ENCODE measurements at regions not wholly inside any gene's neighbourhood (a gene's known extent, or its start where the extent isn't known, plus 50 kb on each side); places are given as distances from the start of the nearest gene placed in this dataset.

GRCh38 chr1:166627558-166627957, 211.7 kb upstream of the POGK start:
- TF ChIP-seq, protein P1, sequence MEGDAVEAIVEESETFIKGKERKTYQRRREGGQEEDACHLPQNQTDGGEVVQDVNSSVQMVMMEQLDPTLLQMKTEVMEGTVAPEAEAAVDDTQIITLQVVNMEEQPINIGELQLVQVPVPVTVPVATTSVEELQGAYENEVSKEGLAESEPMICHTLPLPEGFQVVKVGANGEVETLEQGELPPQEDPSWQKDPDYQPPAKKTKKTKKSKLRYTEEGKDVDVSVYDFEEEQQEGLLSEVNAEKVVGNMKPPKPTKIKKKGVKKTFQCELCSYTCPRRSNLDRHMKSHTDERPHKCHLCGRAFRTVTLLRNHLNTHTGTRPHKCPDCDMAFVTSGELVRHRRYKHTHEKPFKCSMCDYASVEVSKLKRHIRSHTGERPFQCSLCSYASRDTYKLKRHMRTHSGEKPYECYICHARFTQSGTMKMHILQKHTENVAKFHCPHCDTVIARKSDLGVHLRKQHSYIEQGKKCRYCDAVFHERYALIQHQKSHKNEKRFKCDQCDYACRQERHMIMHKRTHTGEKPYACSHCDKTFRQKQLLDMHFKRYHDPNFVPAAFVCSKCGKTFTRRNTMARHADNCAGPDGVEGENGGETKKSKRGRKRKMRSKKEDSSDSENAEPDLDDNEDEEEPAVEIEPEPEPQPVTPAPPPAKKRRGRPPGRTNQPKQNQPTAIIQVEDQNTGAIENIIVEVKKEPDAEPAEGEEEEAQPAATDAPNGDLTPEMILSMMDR (optimal IDR thresholded peaks at IDR 0.05 in 1 of 3, IDR thresholded peaks at IDR 0.05 in 1 of 3, conservative IDR thresholded peaks at IDR 0.05 in 1 of 3; ENCODE audit: extremely low read depth in 1 of 3, insufficient read depth in 2 of 3, low read length in 3 of 3), result no peak
- no peak for TF ChIP-seq EZH2 (IDR thresholded peaks at IDR 0.05; ENCODE audit: low read length)
- H3K27ac ChIP-seq (ENCODE audit: control insufficient read depth, insufficient read depth, low read length), result no peak overlapping the region
- H3K9ac ChIP-seq (ENCODE audit: control insufficient read depth, extremely low read depth, insufficient read depth, low read length), result no peak overlapping the region
- no peak overlapping the region for H3K4me3 ChIP-seq (ENCODE audit: control insufficient read depth in 2 of 3, extremely low read depth in 1 of 3, insufficient read depth in 2 of 3, low read depth in 1 of 3, low read length in 3 of 3)
- no peak overlapping the region for H2AFZ ChIP-seq (ENCODE audit: control insufficient read depth, low read length)
- no peaks in the 10 kb centered on the region for H3K79me2 ChIP-seq (ENCODE audit: control insufficient read depth, insufficient read depth, low read length)
- no peak overlapping the region for H3K4me2 ChIP-seq (ENCODE audit: control insufficient read depth, extremely low read depth, insufficient read depth, low read depth, low read length)
- H3K27me3 ChIP-seq (ENCODE audit: control insufficient read depth, extremely low read depth, insufficient read depth, low read length), result no peaks in the 10 kb centered on the region
- dilution Hi-C loops (cut with MboI; ENCODE audit: extremely low pct_ligation_motif_present, low sequenced_read_pairs), result no loop called here
- no peaks in the 10 kb centered on the region for H3K36me3 ChIP-seq (ENCODE audit: control insufficient read depth in 2 of 2, extremely low read depth in 1 of 2, insufficient read depth in 2 of 2, low read length in 2 of 2)
- FAIRE-seq (no peak), DNase-seq (ENCODE audit: low read depth, low spot score) (no peak)
- H3K9me3 ChIP-seq (ENCODE audit: control insufficient read depth, low read depth, low read length), result no peaks in the 10 kb centered on the region
- H3K9me1 ChIP-seq (ENCODE audit: control insufficient read depth, extremely low read depth, insufficient read depth, low read length), result no peaks in the 10 kb centered on the region
- H4K20me1 ChIP-seq (ENCODE audit: control insufficient read depth, extremely low read depth, insufficient read depth, low read length), result no peaks in the 10 kb centered on the region
- H3K4me1 ChIP-seq (ENCODE audit: control insufficient read depth, extremely low read depth, insufficient read depth, low read length), result no peaks in the 10 kb centered on the region

DNA sequence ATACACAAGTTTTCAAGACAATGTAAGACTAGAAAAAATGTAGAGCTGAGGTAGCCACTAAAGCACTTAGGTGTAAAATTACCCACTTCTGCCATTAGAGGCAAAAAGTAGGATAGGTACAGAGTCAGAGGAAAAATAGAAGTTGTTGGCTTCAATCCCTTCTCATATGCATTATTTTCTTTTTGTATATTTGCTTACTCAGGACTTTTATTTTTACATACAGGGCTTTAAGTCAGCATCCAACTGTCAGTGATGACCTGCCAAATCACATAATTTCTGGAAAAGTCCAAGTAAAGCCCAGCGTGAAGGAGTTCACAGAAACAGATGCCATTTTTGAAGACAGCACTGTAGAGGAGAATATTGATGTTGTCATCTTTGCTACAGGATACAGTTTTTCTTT, 211.0 kb upstream of the POGK start:
- H3K4me2 ChIP-seq (ENCODE audit: control insufficient read depth, extremely low read depth, insufficient read depth, low read depth, low read length), result no peak overlapping the region
- no peaks in the 10 kb centered on the region for H3K27me3 ChIP-seq (ENCODE audit: control insufficient read depth, extremely low read depth, insufficient read depth, low read length)
- H3K4me1 ChIP-seq (ENCODE audit: control insufficient read depth, extremely low read depth, insufficient read depth, low read length), result no peaks in the 10 kb centered on the region
- H4K20me1 ChIP-seq (ENCODE audit: control insufficient read depth, extremely low read depth, insufficient read depth, low read length), result no peaks in the 10 kb centered on the region
- H2AFZ ChIP-seq (ENCODE audit: control insufficient read depth, low read length), result no peak overlapping the region
- no peak for DNase-seq (ENCODE audit: low read depth, low spot score)
- no peak overlapping the region for H3K4me3 ChIP-seq (ENCODE audit: control insufficient read depth in 2 of 3, extremely low read depth in 1 of 3, insufficient read depth in 2 of 3, low read depth in 1 of 3, low read length in 3 of 3)
- no peaks in the 10 kb centered on the region for H3K79me2 ChIP-seq (ENCODE audit: control insufficient read depth, insufficient read depth, low read length)
- H3K9ac ChIP-seq (ENCODE audit: control insufficient read depth, extremely low read depth, insufficient read depth, low read length), result no peak overlapping the region
- dilution Hi-C loops (cut with MboI; ENCODE audit: extremely low pct_ligation_motif_present, low sequenced_read_pairs), result no loop called here
- H3K27ac ChIP-seq (ENCODE audit: control insufficient read depth, insufficient read depth, low read length), result no peak overlapping the region
- no peak for FAIRE-seq
- H3K36me3 ChIP-seq (ENCODE audit: control insufficient read depth in 2 of 2, extremely low read depth in 1 of 2, insufficient read depth in 2 of 2, low read length in 2 of 2), result no peaks in the 10 kb centered on the region
- TF ChIP-seq, protein P1 (optimal IDR thresholded peaks at IDR 0.05 in 1 of 3, IDR thresholded peaks at IDR 0.05 in 1 of 3, conservative IDR thresholded peaks at IDR 0.05 in 1 of 3; ENCODE audit: extremely low read depth in 1 of 3, insufficient read depth in 2 of 3, low read length in 3 of 3), result no peak
- no peak for TF ChIP-seq EZH2 (IDR thresholded peaks at IDR 0.05; ENCODE audit: low read length)
- no peaks in the 10 kb centered on the region for H3K9me1 ChIP-seq (ENCODE audit: control insufficient read depth, extremely low read depth, insufficient read depth, low read length)
- no peaks in the 10 kb centered on the region for H3K9me3 ChIP-seq (ENCODE audit: control insufficient read depth, low read depth, low read length)
